ENCODE measurements at regions not wholly inside any gene's neighbourhood (a gene's known extent, or its start where the extent isn't known, plus 50 kb on each side); places are given as distances from the start of the nearest gene placed in this dataset.

GRCh38 chr6:44028789-44029310 is 98.4 kb downstream of the MRPL14 start:
- peaks cover 71% of the 10 kb centered on the region for H3K79me2 ChIP-seq (ENCODE audit: low read depth)
- DNase-seq, result peak; percentile 49 to 76
- no peaks in the 10 kb centered on the region for H3K36me3 ChIP-seq (ENCODE audit: low read depth)
- POLR2A ChIA-PET (ENCODE audit: unreplicated experiment), result interaction anchor here (0.6 to 0.8 kb wide), 3 partner anchors 18 to 42 kb away, joined by 3 to 4 read pairs (median 4); no protein-coding TSS in a partner anchor
- no peaks in the 10 kb centered on the region for H3K9me2 ChIP-seq (ENCODE audit: insufficient read depth)
- CTCF ChIA-PET, result interaction anchor here (0.9 kb wide), 1 partner anchor 58 kb away, joined by 4 read pairs; no protein-coding TSS in a partner anchor
- no peak overlapping the region for H2AFZ ChIP-seq
- no TSS peak for BruUV-seq (replicated peaks)
- H3K4me1 ChIP-seq (replicated peaks; ENCODE audit: insufficient read depth), result peaks cover 68% of the 10 kb centered on the region
- peak overlapping the region; percentile 39 for H3K4me2 ChIP-seq
- H3K27me3 ChIP-seq (ENCODE audit: insufficient read depth, low read depth), result no peaks in the 10 kb centered on the region
- peak overlapping the region; percentile 50 for H3K27ac ChIP-seq
- peaks cover 42% of the 10 kb centered on the region for H3F3A ChIP-seq (ENCODE audit: insufficient read depth, low read depth)
- intact Hi-C loops (cut with micrococcal nuclease; ENCODE audit: unreplicated experiment), result no loop called here
- TF ChIP-seq CTCF (conservative IDR thresholded peaks at IDR 0.05) (peak; percentile 32; the same call in 1 of the 2 replicates), EZH2 (IDR thresholded peaks at IDR 0.05; ENCODE audit: low read depth) (no peak)
- H4K20me1 ChIP-seq (ENCODE audit: insufficient read depth), result no peaks in the 10 kb centered on the region
- no peak overlapping the region for H3K4me3 ChIP-seq
- H3K9me3 ChIP-seq (ENCODE audit: insufficient read depth, low read depth), result no peaks in the 10 kb centered on the region

GRCh38 chr6:44025226-44025625 is 102.0 kb downstream of the MRPL14 start:
- H3K9me3 ChIP-seq (ENCODE audit: insufficient read depth, low read depth), result no peaks in the 10 kb centered on the region
- no TSS peak for BruUV-seq (replicated peaks)
- CTCF ChIA-PET, result no interaction called here

GRCh38 chr6:44024574-44025219 is 102.6 kb downstream of the MRPL14 start:
- Histone ChIP-seq H3K79me2 (ENCODE audit: low read depth) (peaks cover 34% of the 10 kb centered on the region), H2AFZ (no peak overlapping the region)

More at GRCh38 chr6:44025226-44025625, 102.0 kb downstream of the MRPL14 start:
- H4K20me1 ChIP-seq (ENCODE audit: insufficient read depth), result no peaks in the 10 kb centered on the region
- POLR2A ChIA-PET (ENCODE audit: unreplicated experiment), result interaction anchor here (0.6 to 0.9 kb wide), 2 partner anchors 21 to 46 kb away, joined by 4 to 7 read pairs; no protein-coding TSS in a partner anchor
- peaks cover 38% of the 10 kb centered on the region for H3K4me1 ChIP-seq (replicated peaks; ENCODE audit: insufficient read depth)
- no peak overlapping the region for H3K4me3 ChIP-seq
- H3K4me2 ChIP-seq, result peak overlapping the region; percentile 28
- TF ChIP-seq CTCF (conservative IDR thresholded peaks at IDR 0.05) (no peak), EZH2 (IDR thresholded peaks at IDR 0.05; ENCODE audit: low read depth) (no peak)
- no peak overlapping the region for H3K27ac ChIP-seq
- no peak for DNase-seq
- 0 out of 2 replicates have a peak, but pooled peaks cover 2% of the 10 kb centered on the region for H3K36me3 ChIP-seq (ENCODE audit: low read depth)
- H2AFZ ChIP-seq, result no peak overlapping the region
- peaks cover 40% of the 10 kb centered on the region for H3K79me2 ChIP-seq (ENCODE audit: low read depth)
- peaks cover 22% of the 10 kb centered on the region for H3F3A ChIP-seq (ENCODE audit: insufficient read depth, low read depth)
- no peaks in the 10 kb centered on the region for H3K27me3 ChIP-seq (ENCODE audit: insufficient read depth, low read depth)
- H3K9me2 ChIP-seq (ENCODE audit: insufficient read depth), result no peaks in the 10 kb centered on the region
- intact Hi-C loops (cut with micrococcal nuclease; ENCODE audit: unreplicated experiment), result no loop called here

More at GRCh38 chr6:44024574-44025219, 102.6 kb downstream of the MRPL14 start:
- intact Hi-C loops (cut with micrococcal nuclease; ENCODE audit: unreplicated experiment), result no loop called here
- no peak overlapping the region for H3K4me3 ChIP-seq
- no peaks in the 10 kb centered on the region for H3K27me3 ChIP-seq (ENCODE audit: insufficient read depth, low read depth)
- CTCF ChIA-PET, result no interaction called here
- no peaks in the 10 kb centered on the region for H3K9me3 ChIP-seq (ENCODE audit: insufficient read depth, low read depth)
- POLR2A ChIA-PET (ENCODE audit: unreplicated experiment), result interaction anchor here (0.6 to 0.9 kb wide), 2 partner anchors 20 to 46 kb away, joined by 4 to 7 read pairs; no protein-coding TSS in a partner anchor
- no peak for DNase-seq
- H3K36me3 ChIP-seq (ENCODE audit: low read depth), result 0 out of 2 replicates have a peak, but pooled peaks cover 2% of the 10 kb centered on the region
- no peaks in the 10 kb centered on the region for H3K9me2 ChIP-seq (ENCODE audit: insufficient read depth)
- H3F3A ChIP-seq (ENCODE audit: insufficient read depth, low read depth), result peaks cover 22% of the 10 kb centered on the region
- TF ChIP-seq EZH2 (IDR thresholded peaks at IDR 0.05; ENCODE audit: low read depth) (no peak), CTCF (conservative IDR thresholded peaks at IDR 0.05) (no peak)
- peaks cover 36% of the 10 kb centered on the region for H3K4me1 ChIP-seq (replicated peaks; ENCODE audit: insufficient read depth)
- no peak overlapping the region for H3K27ac ChIP-seq
- H3K4me2 ChIP-seq, result peak overlapping the region; percentile 28; the same call in 1 of the 2 replicates
- BruUV-seq (replicated peaks), result no TSS peak
- H4K20me1 ChIP-seq (ENCODE audit: insufficient read depth), result no peaks in the 10 kb centered on the region

Measured in PC-9 (cell line).